ENCODE measurements at regions not wholly inside any gene's neighbourhood (a gene's known extent, or its start where the extent isn't known, plus 50 kb on each side); places are given as distances from the start of the nearest gene placed in this dataset.
"Not testable (repeated sequence)": the region's sequence is repeated elsewhere in the genome, so short reads cannot be mapped to it uniquely, and the experiment has no call there.

GRCh38 chr17:64729201-64729600 is 67.1 kb upstream of the SMURF2 start:
- Mint-ChIP-seq H3K27ac (no peak overlapping the region), H3K4me3 (no peak overlapping the region), H3K27me3 (no peaks in the 10 kb centered on the region), H3K9me3 (ENCODE audit: low read depth) (no peaks in the 10 kb centered on the region), H3K4me1 (ENCODE audit: low read depth) (no peaks in the 10 kb centered on the region), H3K36me3 (no peaks in the 10 kb centered on the region)

- H3K9me3 Mint-ChIP-seq (ENCODE audit: low read depth): no peaks in the 10 kb centered on the region
- H3K36me3 Mint-ChIP-seq: no peaks in the 10 kb centered on the region
- no peak overlapping the region for H3K27ac Mint-ChIP-seq
- no peaks in the 10 kb centered on the region for H3K27me3 Mint-ChIP-seq
- no peak overlapping the region for H3K4me3 Mint-ChIP-seq
- H3K4me1 Mint-ChIP-seq (ENCODE audit: low read depth): no peaks in the 10 kb centered on the region
These were observed 66.1 kb upstream of the SMURF2 start for GRCh38 chr17:64728041-64728695.

- H3K4me3 Mint-ChIP-seq; H3K27me3 Mint-ChIP-seq; H3K36me3 Mint-ChIP-seq; H3K27ac Mint-ChIP-seq; H3K9me3 Mint-ChIP-seq (ENCODE audit: low read depth); H3K4me1 Mint-ChIP-seq (ENCODE audit: low read depth): not testable (repeated sequence)
These were observed 63.9 kb upstream of the SMURF2 start for GRCh38 chr17:64726025-64726424.

GRCh38 chr17:64724246-64724645 is 62.1 kb upstream of the SMURF2 start:
- not testable (repeated sequence) for H3K9me3 Mint-ChIP-seq (ENCODE audit: low read depth); H3K27ac Mint-ChIP-seq; H3K36me3 Mint-ChIP-seq; H3K27me3 Mint-ChIP-seq; H3K4me1 Mint-ChIP-seq (ENCODE audit: low read depth); H3K4me3 Mint-ChIP-seq

- no peaks in the 10 kb centered on the region for H3K36me3 Mint-ChIP-seq
- no peaks in the 10 kb centered on the region for H3K9me3 Mint-ChIP-seq (ENCODE audit: low read depth)
- no peak overlapping the region for H3K4me3 Mint-ChIP-seq
- H3K27me3 Mint-ChIP-seq: no peaks in the 10 kb centered on the region
- no peaks in the 10 kb centered on the region for H3K4me1 Mint-ChIP-seq (ENCODE audit: low read depth)
- no peak overlapping the region for H3K27ac Mint-ChIP-seq
These were observed 61.7 kb upstream of the SMURF2 start for GRCh38 chr17:64723781-64724180.

GRCh38 chr17:64721556-64721955 is 59.4 kb upstream of the SMURF2 start:
- H3K36me3 Mint-ChIP-seq, H3K27ac Mint-ChIP-seq: not testable (repeated sequence)

GRCh38 chr17:64720253-64720652 is 58.1 kb upstream of the SMURF2 start:
- H3K27me3 Mint-ChIP-seq; H3K4me3 Mint-ChIP-seq; H3K9me3 Mint-ChIP-seq (ENCODE audit: low read depth); H3K36me3 Mint-ChIP-seq; H3K27ac Mint-ChIP-seq; H3K4me1 Mint-ChIP-seq (ENCODE audit: low read depth): not testable (repeated sequence)

More at GRCh38 chr17:64721556-64721955, 59.4 kb upstream of the SMURF2 start:
- not testable (repeated sequence) for H3K9me3 Mint-ChIP-seq (ENCODE audit: low read depth); H3K4me3 Mint-ChIP-seq; H3K27me3 Mint-ChIP-seq; H3K4me1 Mint-ChIP-seq (ENCODE audit: low read depth)

GRCh38 chr17:64719517-64719916 is 57.4 kb upstream of the SMURF2 start:
- not testable (repeated sequence) for H3K27ac Mint-ChIP-seq; H3K4me3 Mint-ChIP-seq; H3K36me3 Mint-ChIP-seq; H3K4me1 Mint-ChIP-seq (ENCODE audit: low read depth); H3K27me3 Mint-ChIP-seq; H3K9me3 Mint-ChIP-seq (ENCODE audit: low read depth)

- not testable (repeated sequence) for H3K4me3 Mint-ChIP-seq; H3K27ac Mint-ChIP-seq; H3K36me3 Mint-ChIP-seq; H3K9me3 Mint-ChIP-seq (ENCODE audit: low read depth); H3K27me3 Mint-ChIP-seq
- H3K4me1 Mint-ChIP-seq (ENCODE audit: low read depth): peaks cover 11% of the 10 kb centered on the region
These were observed 56.7 kb upstream of the SMURF2 start for GRCh38 chr17:64718816-64719215.

GRCh38 chr17:64718058-64718457 is 56.0 kb upstream of the SMURF2 start:
- H3K4me1 Mint-ChIP-seq (ENCODE audit: low read depth): peaks cover 18% of the 10 kb centered on the region
- H3K27me3 Mint-ChIP-seq: no peaks in the 10 kb centered on the region
- no peaks in the 10 kb centered on the region for H3K9me3 Mint-ChIP-seq (ENCODE audit: low read depth)
- no peak overlapping the region for H3K4me3 Mint-ChIP-seq
- H3K36me3 Mint-ChIP-seq: no peaks in the 10 kb centered on the region
- H3K27ac Mint-ChIP-seq: no peak overlapping the region

GRCh38 chr17:64716496-64716895 is 54.4 kb upstream of the SMURF2 start:
- not testable (repeated sequence) for H3K36me3 Mint-ChIP-seq; H3K27me3 Mint-ChIP-seq; H3K27ac Mint-ChIP-seq; H3K4me3 Mint-ChIP-seq; H3K9me3 Mint-ChIP-seq (ENCODE audit: low read depth)
- peaks cover 33% of the 10 kb centered on the region for H3K4me1 Mint-ChIP-seq (ENCODE audit: low read depth)

GRCh38 chr17:64713786-64714185 is 51.7 kb upstream of the SMURF2 start:
- H3K36me3 Mint-ChIP-seq; H3K27ac Mint-ChIP-seq; H3K27me3 Mint-ChIP-seq; H3K9me3 Mint-ChIP-seq (ENCODE audit: low read depth): not testable (repeated sequence)
- Mint-ChIP-seq H3K4me1 (ENCODE audit: low read depth) (peaks cover 55% of the 10 kb centered on the region), H3K4me3 (peak overlapping the region; percentile 79)

- not testable (repeated sequence) for H3K27me3 Mint-ChIP-seq; H3K9me3 Mint-ChIP-seq (ENCODE audit: low read depth); H3K36me3 Mint-ChIP-seq
- Mint-ChIP-seq H3K27ac (peak overlapping the region; percentile 72), H3K4me1 (ENCODE audit: low read depth) (peaks cover 62% of the 10 kb centered on the region), H3K4me3 (peak overlapping the region; percentile 79)
These were observed 50.6 kb upstream of the SMURF2 start for GRCh38 chr17:64712557-64713351.
